NCI-H1417 treated with DMSO at 0.1 percent for 48 hours (cell line): ENCODE measurements at regions not wholly inside any gene's neighbourhood (a gene's known extent, or its start where the extent isn't known, plus 50 kb on each side); places are given as distances from the start of the nearest gene placed in this dataset.

Experiments
- DNase-seq: peaks from one replicate; lab custom pipeline; 2025; lab: John Stamatoyannopoulos, UW

- DNase-seq: no peak
Observed at GRCh38 chr3:148585671-148586379, 111.9 kb upstream of the AGTR1 start.

GRCh38 chr3:148588291-148588690, 109.4 kb upstream of the AGTR1 start:
- DNase-seq: no peak

- DNase-seq: no peak
Observed at GRCh38 chr3:148591525-148591924, 106.2 kb upstream of the AGTR1 start.

GRCh38 chr3:148598619-148599018, 99.1 kb upstream of the AGTR1 start:
- no peak for DNase-seq

GRCh38 chr3:148599481-148599880, 98.2 kb upstream of the AGTR1 start:
- DNase-seq: no peak

GRCh38 chr3:148600440-148600839, 97.3 kb upstream of the AGTR1 start:
- no peak for DNase-seq

GRCh38 chr3:148600902-148601765, 96.6 kb upstream of the AGTR1 start:
- DNase-seq: no peak

- no peak for DNase-seq
Observed at GRCh38 chr3:148601766-148602685, 95.7 kb upstream of the AGTR1 start.

- DNase-seq: no peak
Observed at GRCh38 chr3:148604270-148605085, 93.2 kb upstream of the AGTR1 start.

- DNase-seq: no peak
Observed at GRCh38 chr3:148605521-148605920, 92.2 kb upstream of the AGTR1 start.

GRCh38 chr3:148606979-148607378, 90.7 kb upstream of the AGTR1 start:
- no peak for DNase-seq

GRCh38 chr3:148607491-148607890, 90.2 kb upstream of the AGTR1 start:
- no peak for DNase-seq

- DNase-seq: no peak
Observed at GRCh38 chr3:148612278-148612677, 85.4 kb upstream of the AGTR1 start.

GRCh38 chr3:148615382-148615781, 82.3 kb upstream of the AGTR1 start:
- DNase-seq: no peak

- DNase-seq: no peak
Observed at GRCh38 chr3:148625095-148625736, 72.5 kb upstream of the AGTR1 start.

- DNase-seq: no peak
Observed at GRCh38 chr3:148625991-148626390, 71.7 kb upstream of the AGTR1 start.

GRCh38 chr3:148629006-148629405, 68.7 kb upstream of the AGTR1 start:
- DNase-seq: no peak

GRCh38 chr3:148631124-148631903, 66.4 kb upstream of the AGTR1 start:
- no peak for DNase-seq

GRCh38 chr3:148641722-148642121, 56.0 kb upstream of the AGTR1 start:
- no peak for DNase-seq

GRCh38 chr3:148642214-148642613, 55.5 kb upstream of the AGTR1 start:
- DNase-seq: no peak
